GM12878 (cell line): ENCODE measurements at regions not wholly inside any gene's neighbourhood (a gene's known extent, or its start where the extent isn't known, plus 50 kb on each side); places are given as distances from the start of the nearest gene placed in this dataset.

Experiments
- ATAC-seq: fragments of 200-7000 bp; cut with Tn5 transposase; 3 replicates; pipeline ENCODE4 v1.9.1; 2020; ENCODE audit warnings: mild to moderate bottlenecking, moderate library complexity
- BruUV-seq: library from RNA; stranded (reverse); fragments of 400-500 nt; replicated peaks from 2 replicates; lab custom pipeline; 2021; lab: Mats Ljungman, UMichigan
- CTCF ChIA-PET: fragments of 300-600 bp; sonication (Branson Sonifier 250); formaldehyde crosslinking; extraction: SDS; loops from one replicate; lab custom pipeline; 2021; ENCODE audit warnings: inconsistent platforms; lab: Yijun Ruan, JAX
- POLR2A ChIA-PET: fragments of 350-600 bp; formaldehyde crosslinking; extraction: SDS; loops from one replicate; lab custom pipeline; 2021; ENCODE audit warnings: inconsistent platforms; lab: Charles Lee
- RAD21 ChIA-PET: fragments of 300-600 bp; sonication (Branson Sonifier 250); formaldehyde crosslinking; loops from one replicate; lab custom pipeline; 2023; ENCODE audit warnings: antibody characterized with exemption; ENCODE audit not compliant: unreplicated experiment; lab: Charles Lee
- SMC1A ChIA-PET: fragments of 300-600 bp; sonication (Branson Sonifier 250); formaldehyde crosslinking; loops from one replicate; lab custom pipeline; 2023; ENCODE audit not compliant: unreplicated experiment, uncharacterized antibody; lab: Charles Lee
- DNase-seq: peaks from one replicate; pipeline ENCODE4 v3.0.0-alpha.2; 2011; ENCODE audit warnings: low read depth, low spot score
- FAIRE-seq: peaks from 3 replicates; lab custom pipeline; 2011; peaks lifted over from hg19 to GRCh38; lab: Jason Lieb, UNC
- H2AFZ ChIP-seq: 2 replicates; pipeline ENCODE4 v1.6.0; 2011; ENCODE audit warnings: low read depth, low read length, control low read depth; ENCODE audit not compliant: control insufficient read depth
- H3K27ac ChIP-seq: 2 replicates; pipeline ENCODE4 v1.5.1; 2011; ENCODE audit warnings: control low read depth; ENCODE audit not compliant: control insufficient read depth, insufficient read depth
- H3K27me3 ChIP-seq, 2 experiments: replicated peaks in 1 of 2; 2 replicates each; pipeline versions ENCODE4 v1.6.0 to v1.6.1; 2011; ENCODE audit warnings: low read length in 1 of 2; ENCODE audit not compliant: control insufficient read depth in 2 of 2, insufficient read depth in 2 of 2
- H3K36me3 ChIP-seq, 2 experiments: 2 replicates each; pipeline ENCODE4 v1.5.1; 2011; ENCODE audit warnings: low read length in 1 of 2; ENCODE audit not compliant: control insufficient read depth in 2 of 2, insufficient read depth in 2 of 2
- H3K4me1 ChIP-seq: 2 replicates; pipeline ENCODE4 v1.6.1; 2011; ENCODE audit warnings: mild to moderate bottlenecking, low read length, moderate library complexity, mixed read lengths; ENCODE audit not compliant: control insufficient read depth, insufficient read depth
- H3K4me2 ChIP-seq: 2 replicates; pipeline ENCODE4 v1.6.0; 2011; ENCODE audit warnings: control low read depth; ENCODE audit not compliant: control insufficient read depth, insufficient read depth
- H3K4me3 ChIP-seq: fragments of 200-600 bp; sonication (generic); 2 replicates; pipeline ENCODE4 v1.5.1; 2016
- H3K79me2 ChIP-seq: 2 replicates; pipeline ENCODE4 v1.6.0; 2011; ENCODE audit warnings: low read length; ENCODE audit not compliant: control insufficient read depth, insufficient read depth
- H3K9ac ChIP-seq: 2 replicates; pipeline ENCODE4 v1.8.0; 2011; ENCODE audit warnings: low read length, control low read depth, mixed read lengths; ENCODE audit not compliant: control insufficient read depth, insufficient read depth
- H3K9me3 ChIP-seq: replicated peaks from 3 replicates; pipeline ENCODE4 v1.5.1; 2011; ENCODE audit warnings: mild to moderate bottlenecking, low read length; ENCODE audit not compliant: control insufficient read depth, insufficient read depth
- H4K20me1 ChIP-seq: 2 replicates; pipeline ENCODE4 v1.6.0; 2011; ENCODE audit not compliant: control insufficient read depth, insufficient read depth
- ASH2L ChIP-seq: fragments of 300-600, 200-600 bp; sonication (generic); IDR thresholded peaks from 2 replicates; pipeline ENCODE4 v1.6.1; 2017; ENCODE audit warnings: low read depth, mild to moderate bottlenecking, borderline replicate concordance
- BHLHE40 ChIP-seq, 2 experiments: fragments of 450-650 bp in 1 of 2; IDR thresholded peaks; 2 replicates each; pipeline ENCODE4 v1.6.1; 2011 to 2017; ENCODE audit warnings: low read depth in 2 of 2, borderline replicate concordance in 1 of 2, improper control_type of control experiment in 1 of 2, low read length in 1 of 2, mild to moderate bottlenecking in 1 of 2
- CHD1 ChIP-seq: IDR thresholded peaks from 2 replicates; pipeline ENCODE4 v1.6.1; 2012; ENCODE audit warnings: low read depth, low read length, improper control_type of control experiment
- CHD4 ChIP-seq: fragments of 200-600 bp; sonication (generic); IDR thresholded peaks from 2 replicates; pipeline ENCODE4 v1.6.1; 2016; ENCODE audit warnings: mild to moderate bottlenecking
- EP300 ChIP-seq, 2 experiments: fragments of 150-350 bp in 1 of 2; IDR thresholded peaks; 2 replicates each; pipeline ENCODE4 v1.6.1; 2011 to 2012; ENCODE audit warnings: low read depth in 2 of 2, low read length in 2 of 2, borderline replicate concordance in 1 of 2, improper control_type of control experiment in 1 of 2, inconsistent platforms in 1 of 2; ENCODE audit not compliant: control insufficient read depth in 1 of 2
- FOXK2 ChIP-seq: fragments of 450-650 bp; IDR thresholded peaks from 2 replicates; pipeline ENCODE4 v1.6.1; 2017; ENCODE audit warnings: mild to moderate bottlenecking, moderate library complexity
- GATAD2B ChIP-seq: fragments of 450-650 bp; conservative IDR thresholded peaks from 2 replicates; pipeline ENCODE4 v1.6.1; 2017; ENCODE audit warnings: low read depth, mild to moderate bottlenecking, moderate library complexity
- HDGF ChIP-seq: fragments of 450-650 bp; IDR thresholded peaks from 2 replicates; pipeline ENCODE4 v1.6.1; 2016; ENCODE audit warnings: antibody characterized with exemption
- IKZF2 ChIP-seq, 2 experiments: fragments of 450-650 bp; IDR thresholded peaks; 2 replicates each; pipeline ENCODE4 v1.6.1; 2017; ENCODE audit warnings: mild to moderate bottlenecking in 2 of 2, moderate library complexity in 2 of 2
- MXI1 ChIP-seq: fragments of 150-350 bp; IDR thresholded peaks from 2 replicates; pipeline ENCODE4 v1.6.1; 2011; ENCODE audit warnings: low read depth, mild to moderate bottlenecking, inconsistent platforms, low read length, improper control_type of control experiment
- NFYB ChIP-seq: IDR thresholded peaks from 2 replicates; pipeline ENCODE4 v1.6.1; 2011; ENCODE audit warnings: low read depth, mild to moderate bottlenecking, low read length, improper control_type of control experiment, moderate library complexity; ENCODE audit not compliant: insufficient read depth
- PAX8 ChIP-seq: fragments of 450-650 bp; IDR thresholded peaks from 2 replicates; pipeline ENCODE4 v1.6.1; 2017; ENCODE audit warnings: mild to moderate bottlenecking, moderate library complexity
- POLR2AphosphoS5 ChIP-seq: IDR thresholded peaks from 2 replicates; pipeline ENCODE4 v1.6.1; 2011; ENCODE audit warnings: mild to moderate bottlenecking, low read length, inconsistent platforms
- RCOR1 ChIP-seq: conservative IDR thresholded peaks from 2 replicates; pipeline ENCODE4 v1.6.1; 2012; ENCODE audit warnings: low read depth, low read length, improper control_type of control experiment
- RELA ChIP-seq: fragments of 450-650 bp; IDR thresholded peaks from 2 replicates; pipeline ENCODE4 v1.8.0; 2014; ENCODE audit warnings: borderline replicate concordance; ENCODE audit not compliant: partially characterized antibody
- USF2 ChIP-seq: IDR thresholded peaks from 2 replicates; pipeline ENCODE4 v1.6.1; 2011; ENCODE audit warnings: low read depth, low read length, improper control_type of control experiment, borderline replicate concordance
- ZBED1 ChIP-seq: IDR thresholded peaks from 2 replicates; pipeline ENCODE4 v1.6.1; 2016; ENCODE audit warnings: borderline replicate concordance
- ZNF384 ChIP-seq: IDR thresholded peaks from 2 replicates; pipeline ENCODE4 v1.6.1; 2012; ENCODE audit warnings: low read depth, mild to moderate bottlenecking, low read length, improper control_type of control experiment, borderline replicate concordance
- WGBS: methylation state at CpG from one replicate; pipeline ENCODE4 v1.1.6; 2016; ENCODE audit warnings: low lambda C conversion rate; ENCODE audit not compliant: insufficient replicate concordance, insufficient coverage; ENCODE audit errors: missing lambda C conversion rate; 5-methylcytosine and 5-hydroxymethylcytosine counted together
- in situ Hi-C: fragments of 300-500 bp; cut with MboI; formaldehyde crosslinking; loops from 9 replicates; pipeline ENCODE4 v1.14.3; 2018; ENCODE audit warnings: mixed read lengths
- intact Hi-C: fragments of 100-400 bp; cut with micrococcal nuclease; formaldehyde crosslinking; loops from one replicate; pipeline ENCODE4 v1.14.2; 2022; ENCODE audit not compliant: unreplicated experiment

- in situ Hi-C loops, result no loop called here
- CTCF ChIA-PET, result no interaction called here
- Histone ChIP-seq H3K79me2 (no peaks in the 10 kb centered on the region), H4K20me1 (no peaks in the 10 kb centered on the region), H3K27ac (no peak overlapping the region), H3K4me2 (no peak overlapping the region), H3K4me1 (no peaks in the 10 kb centered on the region; the same call in 1 of the 2 replicates), H3K9me3 (no peaks in the 10 kb centered on the region; the same call in 2 of the 3 replicates), H3K9ac (no peak overlapping the region), H3K27me3 (peaks cover 2% of the 10 kb centered on the region in 2 experiments; a peak in 1 of 4 replicates), H3K36me3 (no peaks in the 10 kb centered on the region), H2AFZ (no peak overlapping the region)
- peak; percentile 40; the same call in 2 of the 3 replicates for ATAC-seq
- FAIRE-seq, result no peak
- no peak for DNase-seq
- SMC1A ChIA-PET, result no interaction called here
- BruUV-seq, result no TSS peak
- 27% methylated on average over 8 of the region's 8 CpGs for WGBS
- POLR2A ChIA-PET, result no interaction called here
- intact Hi-C loops, result no loop called here
- TF ChIP-seq PAX8, result no peak
- TF ChIP-seq NFYB, result peak; percentile 63; the same call in 1 of the 2 replicates
- no peak for TF ChIP-seq RELA
- TF ChIP-seq CHD4, result no peak
- no peak for TF ChIP-seq CHD1
- no peak for TF ChIP-seq EP300 (IDR thresholded peaks at IDR 0.05; ENCODE audit: borderline replicate concordance in 1 of 2, control insufficient read depth in 1 of 2, low read depth in 2 of 2, low read length in 2 of 2)
- TF ChIP-seq IKZF2 (IDR thresholded peaks at IDR 0.05), result 0 out of 4 replicates have a peak, but pooled peaks of 1 of the 2 experiments have one; percentile 12
- TF ChIP-seq, all 136 proteins: peak for 2
- no peak overlapping the region for H3K4me3 ChIP-seq
- RAD21 ChIA-PET, result no interaction called here
Observed at GRCh38 chr14:96683562-96684289, 113.5 kb upstream of the VRK1 start.

- no peaks in the 10 kb centered on the region for H3K36me3 ChIP-seq
- no peaks in the 10 kb centered on the region for H4K20me1 ChIP-seq
- H3K27me3 ChIP-seq, result peaks cover 2% of the 10 kb centered on the region in 2 experiments; a peak in 1 of 4 replicates
- no peak overlapping the region for H3K4me2 ChIP-seq
- H3K27ac ChIP-seq, result no peak overlapping the region
- no peak overlapping the region for H3K9ac ChIP-seq
- H3K4me3 ChIP-seq, result no peak overlapping the region
- WGBS, result 50% methylated on average over 3 of the region's 3 CpGs
- SMC1A ChIA-PET, result no interaction called here
- BruUV-seq, result no TSS peak
- intact Hi-C loops (no loop called here), in situ Hi-C loops (no loop called here)
- FAIRE-seq (no peak), DNase-seq (no peak), ATAC-seq (no peak)
- H3K9me3 ChIP-seq, result no peaks in the 10 kb centered on the region; the same call in 2 of the 3 replicates
- no peaks in the 10 kb centered on the region for H3K79me2 ChIP-seq
- CTCF ChIA-PET, result no interaction called here
- RAD21 ChIA-PET, result no interaction called here
- H3K4me1 ChIP-seq, result no peaks in the 10 kb centered on the region; the same call in 1 of the 2 replicates
- H2AFZ ChIP-seq, result no peak overlapping the region
- POLR2A ChIA-PET, result no interaction called here
- TF ChIP-seq ZNF384 (no peak), RCOR1 (no peak), POLR2AphosphoS5 (no peak), ZBED1 (no peak), MXI1 (no peak), FOXK2 (no peak), BHLHE40 (IDR thresholded peaks at IDR 0.05; ENCODE audit: borderline replicate concordance in 1 of 2, low read depth in 2 of 2, low read length in 1 of 2) (no peak), USF2 (no peak), GATAD2B (no peak), HDGF (no peak), ASH2L (no peak)
Observed at GRCh38 chr14:96686126-96686525, 111.1 kb upstream of the VRK1 start.
